ENCODE measurements at regions not wholly inside any gene's neighbourhood (a gene's known extent, or its start where the extent isn't known, plus 50 kb on each side); places are given as distances from the start of the nearest gene placed in this dataset.

- no peak for DNase-seq (ENCODE audit: low spot score)
Measured at GRCh38 chr10:33126742-33127141, 168.7 kb upstream of the ITGB1 start.

- DNase-seq (ENCODE audit: low spot score) = no peak
Measured at GRCh38 chr10:33125522-33126517, 167.8 kb upstream of the ITGB1 start.

GRCh38 chr10:33125111-33125510 lies 167.1 kb upstream of the ITGB1 start:
- DNase-seq (ENCODE audit: low spot score) = no peak

GRCh38 chr10:33123680-33124079 lies 165.7 kb upstream of the ITGB1 start:
- no peak for DNase-seq (ENCODE audit: low spot score)

- DNase-seq (ENCODE audit: low spot score) = peak; percentile 77
Measured at GRCh38 chr10:33122014-33122809, 164.2 kb upstream of the ITGB1 start.

GRCh38 chr10:33120700-33121099 lies 162.7 kb upstream of the ITGB1 start:
- no peak for DNase-seq (ENCODE audit: low spot score)

GRCh38 chr10:33120275-33120674 lies 162.2 kb upstream of the ITGB1 start:
- no peak for DNase-seq (ENCODE audit: low spot score)

GRCh38 chr10:33117816-33118215 lies 159.8 kb upstream of the ITGB1 start:
- DNase-seq (ENCODE audit: low spot score) = no peak

GRCh38 chr10:33117230-33117629 lies 159.2 kb upstream of the ITGB1 start:
- DNase-seq (ENCODE audit: low spot score) = no peak

GRCh38 chr10:33115738-33116719 lies 158.0 kb upstream of the ITGB1 start:
- no peak for DNase-seq (ENCODE audit: low spot score)

- DNase-seq (ENCODE audit: low spot score) = peak; percentile 59
Measured at GRCh38 chr10:33114451-33114952, 156.5 kb upstream of the ITGB1 start.

- peak; percentile 63 for DNase-seq (ENCODE audit: low spot score)
Measured at GRCh38 chr10:33113466-33113865, 155.4 kb upstream of the ITGB1 start.

- DNase-seq (ENCODE audit: low spot score) = peak; percentile 47
Measured at GRCh38 chr10:33112831-33113455, 154.9 kb upstream of the ITGB1 start.

- DNase-seq (ENCODE audit: low spot score) = no peak
Measured at GRCh38 chr10:33111488-33112051, 153.5 kb upstream of the ITGB1 start.

- no peak for DNase-seq (ENCODE audit: low spot score)
Measured at GRCh38 chr10:33109788-33110469, 151.9 kb upstream of the ITGB1 start.

GRCh38 chr10:33109384-33109783 lies 151.4 kb upstream of the ITGB1 start:
- DNase-seq (ENCODE audit: low spot score) = no peak

- DNase-seq (ENCODE audit: low spot score) = no peak
Measured at GRCh38 chr10:33107953-33108352, 149.9 kb upstream of the ITGB1 start.

- no peak for DNase-seq (ENCODE audit: low spot score)
Measured at GRCh38 chr10:33106767-33107166, 148.7 kb upstream of the ITGB1 start.

- no peak for DNase-seq (ENCODE audit: low spot score)
Measured at GRCh38 chr10:33103863-33104379, 145.9 kb upstream of the ITGB1 start.

- DNase-seq (ENCODE audit: low spot score) = no peak
Measured at GRCh38 chr10:33102071-33102470, 144.0 kb upstream of the ITGB1 start.

Data from GM03348 (cell line).